Suprapubic skin (tissue), 4 donors: ENCODE measurements at regions not wholly inside any gene's neighbourhood (a gene's known extent, or its start where the extent isn't known, plus 50 kb on each side); places are given as distances from the start of the nearest gene placed in this dataset.

Experiments
- DNase-seq, 2 donors: peaks; one replicate each; pipeline ENCODE4 v3.0.0-alpha.2; 2019; ENCODE audit warnings: low spot score in 2 of 2
- H3K27ac ChIP-seq: fragments of 200-600 bp; sonication (generic); one replicate; pipeline ENCODE4 v1.5.1; 2019
- H3K27me3 ChIP-seq: fragments of 200-600 bp; sonication (generic); one replicate; pipeline ENCODE4 v1.5.1; 2019
- H3K36me3 ChIP-seq: fragments of 200-600 bp; sonication (generic); one replicate; pipeline ENCODE4 v1.5.1; 2019
- H3K4me1 ChIP-seq: fragments of 200-600 bp; sonication (generic); one replicate; pipeline ENCODE4 v1.5.1; 2019
- H3K4me3 ChIP-seq: fragments of 200-600 bp; sonication (generic); one replicate; pipeline ENCODE4 v1.5.1; 2019; ENCODE audit warnings: mild to moderate bottlenecking
- H3K9me3 ChIP-seq: fragments of 200-600 bp; sonication (generic); one replicate; pipeline ENCODE4 v1.5.1; 2019
- CTCF ChIP-seq, 2 donors: fragments of 200-600 bp in 1 of 2; fragments of 450-650 bp in 1 of 2; sonication (generic) in 1 of 2; IDR thresholded peaks; one replicate each; pipeline ENCODE4 v1.5.1; 2016 to 2019; ENCODE audit warnings: antibody characterized with exemption in 2 of 2, mild to moderate bottlenecking in 1 of 2, moderate library complexity in 1 of 2
- EP300 ChIP-seq: sonication (generic); formaldehyde crosslinking; IDR thresholded peaks from one replicate; pipeline ENCODE4 v1.6.1; 2017; ENCODE audit warnings: antibody characterized with exemption
- POLR2A ChIP-seq, 2 donors: fragments of 450-650 bp; IDR thresholded peaks; one replicate each; pipeline ENCODE4 v1.6.1; 2017; ENCODE audit warnings: antibody characterized with exemption in 2 of 2, mild to moderate bottlenecking in 2 of 2, moderate library complexity in 2 of 2
- POLR2AphosphoS5 ChIP-seq, 3 donors: sonication (generic); formaldehyde crosslinking; IDR thresholded peaks; one replicate each; pipeline ENCODE4 v1.6.1; 2017; ENCODE audit warnings: antibody characterized with exemption in 3 of 3
- WGBS: methylation state at CpG from one replicate; pipeline ENCODE4 v1.1.5; 2018; 5-methylcytosine and 5-hydroxymethylcytosine counted together

GRCh38 chr6:166245148-166245547 lies 63.0 kb downstream of the PRR18 start:
- Histone ChIP-seq H3K36me3 (no peaks in the 10 kb centered on the region), H3K27ac (no peak overlapping the region), H3K9me3 (no peaks in the 10 kb centered on the region), H3K27me3 (peaks cover 12% of the 10 kb centered on the region), H3K4me3 (no peak overlapping the region), H3K4me1 (no peaks in the 10 kb centered on the region)
- no peak for DNase-seq
- no peak for TF ChIP-seq CTCF (IDR thresholded peaks at IDR 0.05)
- no peak for TF ChIP-seq POLR2AphosphoS5 (IDR thresholded peaks at IDR 0.05)
- TF ChIP-seq POLR2A (IDR thresholded peaks at IDR 0.05): no peak
- no peak for TF ChIP-seq EP300
- WGBS: 74% methylated on average over 5 of the region's 5 CpGs

GRCh38 chr6:166244353-166245045 lies 63.7 kb downstream of the PRR18 start:
- Histone ChIP-seq H3K4me1 (no peaks in the 10 kb centered on the region), H3K9me3 (no peaks in the 10 kb centered on the region), H3K27me3 (peaks cover 12% of the 10 kb centered on the region), H3K36me3 (no peaks in the 10 kb centered on the region), H3K4me3 (no peak overlapping the region), H3K27ac (no peak overlapping the region)
- DNase-seq: no peak
- WGBS: 60% methylated on average over 11 of the region's 11 CpGs
- TF ChIP-seq POLR2A (IDR thresholded peaks at IDR 0.05) (no peak), POLR2AphosphoS5 (IDR thresholded peaks at IDR 0.05) (no peak), EP300 (no peak), CTCF (IDR thresholded peaks at IDR 0.05) (no peak)

- H3K9me3 ChIP-seq: no peaks in the 10 kb centered on the region
- H3K4me1 ChIP-seq: no peaks in the 10 kb centered on the region
- TF ChIP-seq POLR2A (IDR thresholded peaks at IDR 0.05): no peak
- TF ChIP-seq POLR2AphosphoS5 (IDR thresholded peaks at IDR 0.05): no peak
- no peak for TF ChIP-seq EP300
- no peak for TF ChIP-seq CTCF (IDR thresholded peaks at IDR 0.05)
- no peak for DNase-seq
- H3K27me3 ChIP-seq: peaks cover 12% of the 10 kb centered on the region
- 62% methylated on average over 4 of the region's 4 CpGs for WGBS
- H3K27ac ChIP-seq: no peak overlapping the region
- no peaks in the 10 kb centered on the region for H3K36me3 ChIP-seq
- H3K4me3 ChIP-seq: no peak overlapping the region
Observed at GRCh38 chr6:166242888-166243287, 65.3 kb downstream of the PRR18 start.

GRCh38 chr6:166241974-166242373 lies 66.2 kb downstream of the PRR18 start:
- no peak for DNase-seq
- Histone ChIP-seq H3K36me3 (no peaks in the 10 kb centered on the region), H3K4me3 (no peak overlapping the region), H3K9me3 (no peaks in the 10 kb centered on the region), H3K27ac (no peak overlapping the region), H3K4me1 (no peaks in the 10 kb centered on the region), H3K27me3 (peaks cover 15% of the 10 kb centered on the region)
- WGBS: 72% methylated on average over 6 of the region's 6 CpGs
- TF ChIP-seq CTCF (IDR thresholded peaks at IDR 0.05) (no peak), POLR2AphosphoS5 (IDR thresholded peaks at IDR 0.05) (no peak), POLR2A (IDR thresholded peaks at IDR 0.05) (no peak), EP300 (no peak)

- Histone ChIP-seq H3K36me3 (no peaks in the 10 kb centered on the region), H3K9me3 (no peaks in the 10 kb centered on the region), H3K4me3 (no peak overlapping the region), H3K27me3 (peaks cover 20% of the 10 kb centered on the region), H3K4me1 (no peaks in the 10 kb centered on the region), H3K27ac (no peak overlapping the region)
- no peak for TF ChIP-seq POLR2A (IDR thresholded peaks at IDR 0.05)
- no peak for TF ChIP-seq EP300
- DNase-seq: no peak
- 67% methylated on average over 11 of the region's 11 CpGs for WGBS
Observed at GRCh38 chr6:166240889-166241288, 67.3 kb downstream of the PRR18 start.

- Histone ChIP-seq H3K4me3 (no peak overlapping the region), H3K27ac (no peak overlapping the region), H3K36me3 (no peaks in the 10 kb centered on the region), H3K4me1 (no peaks in the 10 kb centered on the region), H3K27me3 (peaks cover 16% of the 10 kb centered on the region), H3K9me3 (no peaks in the 10 kb centered on the region)
- DNase-seq: no peak
- 30% methylated on average over 5 of the region's 5 CpGs for WGBS
- TF ChIP-seq POLR2AphosphoS5 (IDR thresholded peaks at IDR 0.05) (no peak), CTCF (IDR thresholded peaks at IDR 0.05) (no peak), POLR2A (IDR thresholded peaks at IDR 0.05) (no peak), EP300 (no peak)
Observed at GRCh38 chr6:166237617-166238016, 70.0 kb upstream of the TBXT start.
